22Rv1 (cell line): ENCODE measurements at regions not wholly inside any gene's neighbourhood (a gene's known extent, or its start where the extent isn't known, plus 50 kb on each side); places are given as distances from the start of the nearest gene placed in this dataset.

Experiments used
- CTCF ChIP-seq: fragments of 450-650 bp; IDR thresholded peaks from 2 replicates; pipeline ENCODE4 v1.5.1; 2017; ENCODE audit warnings: mild to moderate bottlenecking
- ZFX ChIP-seq: fragments of 450-650 bp; IDR thresholded peaks from 2 replicates; pipeline ENCODE4 v1.6.1; 2017; ENCODE audit warnings: antibody characterized with exemption, borderline replicate concordance

- TF ChIP-seq CTCF: no peak
- no peak for TF ChIP-seq ZFX
Observed at GRCh38 chr6:156517088-156517487, 260.1 kb upstream of the ARID1B start.
